Memory B cell (primary cell): ENCODE measurements at regions not wholly inside any gene's neighbourhood (a gene's known extent, or its start where the extent isn't known, plus 50 kb on each side); places are given as distances from the start of the nearest gene placed in this dataset.

ENCODE experiments used
- ATAC-seq: fragments of 150-1000 bp; cut with Tn5 transposase; 2 replicates; pipeline ENCODE4 v1.10.0; 2021; ENCODE audit warnings: low read depth, mild to moderate bottlenecking, moderate library complexity
- DNase-seq, 2 donors: peaks; one replicate each; pipeline ENCODE4 v3.0.0; 2022; ENCODE audit warnings: low spot score in 2 of 2
- H3K27ac Mint-ChIP-seq: one replicate; pipeline ENCODE4 v1.8.0; 2022; ENCODE audit warnings: mild to moderate bottlenecking, moderate library complexity, mixed read lengths
- H3K27me3 Mint-ChIP-seq: one replicate; pipeline ENCODE4 v1.8.0; 2022; ENCODE audit warnings: mixed read lengths
- H3K36me3 Mint-ChIP-seq: one replicate; pipeline ENCODE4 v1.8.0; 2022; ENCODE audit warnings: mild to moderate bottlenecking, mixed read lengths
- H3K4me1 Mint-ChIP-seq: one replicate; pipeline ENCODE4 v1.8.0; 2022; ENCODE audit warnings: mixed read lengths
- H3K4me3 Mint-ChIP-seq: one replicate; pipeline ENCODE4 v1.8.0; 2022; ENCODE audit warnings: mild to moderate bottlenecking, moderate library complexity, mixed read lengths
- H3K9me3 Mint-ChIP-seq: one replicate; pipeline ENCODE4 v1.8.0; 2022; ENCODE audit warnings: mixed read lengths

GRCh38 chr6:140979642-140980091 lies 1153.1 kb upstream of the GJE1 start:
- DNase-seq: no peak

GRCh38 chr6:140977403-140977802 lies 1155.3 kb upstream of the GJE1 start:
- no peak for DNase-seq
- Mint-ChIP-seq H3K4me3 (no peak overlapping the region), H3K4me1 (no peaks in the 10 kb centered on the region), H3K27ac (no peak overlapping the region), H3K27me3 (no peaks in the 10 kb centered on the region), H3K36me3 (no peaks in the 10 kb centered on the region), H3K9me3 (no peaks in the 10 kb centered on the region)
- no peak for ATAC-seq

More at GRCh38 chr6:140979642-140980091, 1153.1 kb upstream of the GJE1 start:
- Mint-ChIP-seq H3K27me3 (no peaks in the 10 kb centered on the region), H3K4me1 (no peaks in the 10 kb centered on the region), H3K27ac (no peak overlapping the region), H3K9me3 (no peaks in the 10 kb centered on the region), H3K36me3 (no peaks in the 10 kb centered on the region), H3K4me3 (no peak overlapping the region)
- no peak for ATAC-seq

- no peaks in the 10 kb centered on the region for H3K4me1 Mint-ChIP-seq
- no peaks in the 10 kb centered on the region for H3K27me3 Mint-ChIP-seq
- no peaks in the 10 kb centered on the region for H3K9me3 Mint-ChIP-seq
- no peak overlapping the region for H3K4me3 Mint-ChIP-seq
- no peaks in the 10 kb centered on the region for H3K36me3 Mint-ChIP-seq
- H3K27ac Mint-ChIP-seq: no peak overlapping the region
- ATAC-seq: no peak
- DNase-seq: no peak
Observed at GRCh38 chr6:140976806-140977205, 1155.9 kb upstream of the GJE1 start.

GRCh38 chr6:140970485-140970884 lies 1162.2 kb upstream of the GJE1 start:
- DNase-seq: no peak
- no peak for ATAC-seq
- H3K4me3 Mint-ChIP-seq: no peak overlapping the region
- H3K27ac Mint-ChIP-seq: no peak overlapping the region
- H3K36me3 Mint-ChIP-seq: no peaks in the 10 kb centered on the region
- H3K9me3 Mint-ChIP-seq: peaks cover 4% of the 10 kb centered on the region
- H3K27me3 Mint-ChIP-seq: no peaks in the 10 kb centered on the region
- peaks cover 2% of the 10 kb centered on the region for H3K4me1 Mint-ChIP-seq

GRCh38 chr6:140968062-140968461 lies 1164.7 kb upstream of the GJE1 start:
- H3K27me3 Mint-ChIP-seq: no peaks in the 10 kb centered on the region
- H3K36me3 Mint-ChIP-seq: no peaks in the 10 kb centered on the region
- no peak overlapping the region for H3K27ac Mint-ChIP-seq
- no peak overlapping the region for H3K4me3 Mint-ChIP-seq
- peaks cover 2% of the 10 kb centered on the region for H3K4me1 Mint-ChIP-seq
- ATAC-seq (no peak), DNase-seq (no peak)
- peaks cover 4% of the 10 kb centered on the region for H3K9me3 Mint-ChIP-seq

GRCh38 chr6:140966676-140967075 lies 1166.0 kb upstream of the GJE1 start:
- no peak for ATAC-seq
- no peak overlapping the region for H3K27ac Mint-ChIP-seq

GRCh38 chr6:140960566-140960965 lies 1172.2 kb upstream of the GJE1 start:
- no peaks in the 10 kb centered on the region for H3K9me3 Mint-ChIP-seq
- DNase-seq: no peak
- H3K4me3 Mint-ChIP-seq: no peak overlapping the region
- no peaks in the 10 kb centered on the region for H3K27me3 Mint-ChIP-seq
- H3K27ac Mint-ChIP-seq: no peak overlapping the region
- H3K36me3 Mint-ChIP-seq: no peaks in the 10 kb centered on the region
- no peaks in the 10 kb centered on the region for H3K4me1 Mint-ChIP-seq
- no peak for ATAC-seq

More at GRCh38 chr6:140966676-140967075, 1166.0 kb upstream of the GJE1 start:
- no peak for DNase-seq
- no peaks in the 10 kb centered on the region for H3K27me3 Mint-ChIP-seq
- H3K4me1 Mint-ChIP-seq: peaks cover 2% of the 10 kb centered on the region
- peaks cover 4% of the 10 kb centered on the region for H3K9me3 Mint-ChIP-seq
- no peak overlapping the region for H3K4me3 Mint-ChIP-seq
- H3K36me3 Mint-ChIP-seq: no peaks in the 10 kb centered on the region

- ATAC-seq (no peak), DNase-seq (no peak)
- no peaks in the 10 kb centered on the region for H3K27me3 Mint-ChIP-seq
- H3K9me3 Mint-ChIP-seq: peaks cover 3% of the 10 kb centered on the region
- H3K36me3 Mint-ChIP-seq: no peaks in the 10 kb centered on the region
- H3K4me3 Mint-ChIP-seq: no peak overlapping the region
- H3K27ac Mint-ChIP-seq: no peak overlapping the region
- H3K4me1 Mint-ChIP-seq: no peaks in the 10 kb centered on the region
Observed at GRCh38 chr6:140957386-140957785, 1175.3 kb upstream of the GJE1 start.

- Mint-ChIP-seq H3K27me3 (no peaks in the 10 kb centered on the region), H3K9me3 (peaks cover 3% of the 10 kb centered on the region), H3K4me3 (no peak overlapping the region), H3K36me3 (no peaks in the 10 kb centered on the region), H3K4me1 (no peaks in the 10 kb centered on the region), H3K27ac (no peak overlapping the region)
- no peak for DNase-seq
- ATAC-seq: no peak
Observed at GRCh38 chr6:140956571-140957369, 1176.0 kb upstream of the GJE1 start.

GRCh38 chr6:140940251-140940925 lies 1192.3 kb upstream of the GJE1 start:
- Mint-ChIP-seq H3K4me1 (no peaks in the 10 kb centered on the region), H3K36me3 (no peaks in the 10 kb centered on the region), H3K27ac (no peak overlapping the region), H3K4me3 (no peak overlapping the region), H3K9me3 (peaks cover 6% of the 10 kb centered on the region), H3K27me3 (peaks cover 2% of the 10 kb centered on the region)
- DNase-seq (no peak), ATAC-seq (no peak)

- Mint-ChIP-seq H3K27ac (no peak overlapping the region), H3K4me3 (no peak overlapping the region), H3K4me1 (no peaks in the 10 kb centered on the region), H3K27me3 (peaks cover 2% of the 10 kb centered on the region), H3K36me3 (no peaks in the 10 kb centered on the region), H3K9me3 (no peaks in the 10 kb centered on the region)
- DNase-seq (no peak), ATAC-seq (peak; percentile 56)
Observed at GRCh38 chr6:140932909-140933308, 1199.8 kb upstream of the GJE1 start.

GRCh38 chr6:140931581-140931980 lies 1201.1 kb upstream of the GJE1 start:
- Mint-ChIP-seq H3K36me3 (no peaks in the 10 kb centered on the region), H3K9me3 (no peaks in the 10 kb centered on the region), H3K27ac (no peak overlapping the region), H3K4me3 (no peak overlapping the region), H3K27me3 (peaks cover 2% of the 10 kb centered on the region), H3K4me1 (no peaks in the 10 kb centered on the region)
- no peak for ATAC-seq
- DNase-seq: no peak

- Mint-ChIP-seq H3K36me3 (no peaks in the 10 kb centered on the region), H3K4me3 (no peak overlapping the region), H3K27me3 (no peaks in the 10 kb centered on the region), H3K27ac (no peak overlapping the region), H3K9me3 (no peaks in the 10 kb centered on the region), H3K4me1 (no peaks in the 10 kb centered on the region)
- ATAC-seq: no peak
- DNase-seq: no peak
Observed at GRCh38 chr6:140929121-140929520, 1203.6 kb upstream of the GJE1 start.

- no peak for DNase-seq
Observed at GRCh38 chr6:140923048-140923447, 1209.7 kb upstream of the GJE1 start.

More at GRCh38 chr6:140923048-140923447, 1209.7 kb upstream of the GJE1 start:
- Mint-ChIP-seq H3K27me3 (no peaks in the 10 kb centered on the region), H3K4me1 (no peaks in the 10 kb centered on the region), H3K9me3 (no peaks in the 10 kb centered on the region), H3K27ac (no peak overlapping the region), H3K4me3 (no peak overlapping the region), H3K36me3 (no peaks in the 10 kb centered on the region)
- no peak for ATAC-seq
